ENCODE measurements at regions not wholly inside any gene's neighbourhood (a gene's known extent, or its start where the extent isn't known, plus 50 kb on each side); places are given as distances from the start of the nearest gene placed in this dataset.

GRCh38 chr10:81002382-81002781 lies 464.7 kb downstream of the SH2D4B start:
- TF ChIP-seq, protein P1, sequence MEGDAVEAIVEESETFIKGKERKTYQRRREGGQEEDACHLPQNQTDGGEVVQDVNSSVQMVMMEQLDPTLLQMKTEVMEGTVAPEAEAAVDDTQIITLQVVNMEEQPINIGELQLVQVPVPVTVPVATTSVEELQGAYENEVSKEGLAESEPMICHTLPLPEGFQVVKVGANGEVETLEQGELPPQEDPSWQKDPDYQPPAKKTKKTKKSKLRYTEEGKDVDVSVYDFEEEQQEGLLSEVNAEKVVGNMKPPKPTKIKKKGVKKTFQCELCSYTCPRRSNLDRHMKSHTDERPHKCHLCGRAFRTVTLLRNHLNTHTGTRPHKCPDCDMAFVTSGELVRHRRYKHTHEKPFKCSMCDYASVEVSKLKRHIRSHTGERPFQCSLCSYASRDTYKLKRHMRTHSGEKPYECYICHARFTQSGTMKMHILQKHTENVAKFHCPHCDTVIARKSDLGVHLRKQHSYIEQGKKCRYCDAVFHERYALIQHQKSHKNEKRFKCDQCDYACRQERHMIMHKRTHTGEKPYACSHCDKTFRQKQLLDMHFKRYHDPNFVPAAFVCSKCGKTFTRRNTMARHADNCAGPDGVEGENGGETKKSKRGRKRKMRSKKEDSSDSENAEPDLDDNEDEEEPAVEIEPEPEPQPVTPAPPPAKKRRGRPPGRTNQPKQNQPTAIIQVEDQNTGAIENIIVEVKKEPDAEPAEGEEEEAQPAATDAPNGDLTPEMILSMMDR (conservative IDR thresholded peaks at IDR 0.05; ENCODE audit: low read depth, low read length): no peak
- DNase-seq (ENCODE audit: low read depth): no peak
- H3K4me3 ChIP-seq (ENCODE audit: low read length): no peak overlapping the region

DNA sequence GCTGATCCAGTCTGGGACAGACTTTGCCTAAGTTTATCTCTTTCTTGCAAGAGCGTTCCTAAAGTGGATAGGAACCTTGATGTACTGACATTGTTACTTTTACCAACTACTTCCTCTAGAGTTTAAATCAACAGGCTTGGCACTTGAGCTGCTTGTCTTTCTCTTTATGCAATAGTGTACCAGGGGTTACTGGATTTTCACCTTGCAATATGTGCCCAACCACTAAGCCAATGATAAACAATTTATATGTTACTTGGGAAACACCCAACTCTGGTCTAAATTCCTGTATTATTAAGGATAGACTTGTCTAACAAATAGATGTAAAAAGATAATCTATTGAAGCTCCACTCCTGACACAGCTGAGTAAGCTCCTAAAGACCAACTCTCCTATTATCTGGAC lies 470.2 kb downstream of the SH2D4B start:
- H3K4me3 ChIP-seq (ENCODE audit: low read length): no peak overlapping the region
- TF ChIP-seq, protein P1 (conservative IDR thresholded peaks at IDR 0.05; ENCODE audit: low read depth, low read length): no peak
- no peak for DNase-seq (ENCODE audit: low read depth)

DNA sequence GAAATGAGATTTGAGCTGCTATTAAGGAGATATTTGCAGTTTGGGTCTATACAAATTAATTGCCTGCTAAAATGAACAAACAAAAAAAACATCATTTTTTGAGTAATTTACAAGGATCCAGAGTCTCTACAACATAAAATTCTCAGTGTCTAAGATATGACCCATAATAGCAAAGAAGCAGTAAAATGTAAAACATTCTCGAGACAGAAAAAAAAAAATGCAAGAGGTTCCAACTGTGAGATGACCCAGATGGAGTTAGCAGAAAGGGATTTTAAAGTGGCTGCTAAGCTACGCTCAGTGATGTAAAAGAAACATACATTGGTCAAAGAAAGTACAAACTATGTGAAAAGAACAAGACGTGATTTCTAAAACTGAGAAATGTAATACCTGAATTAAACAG lies 471.0 kb downstream of the SH2D4B start:
- H3K4me3 ChIP-seq (ENCODE audit: low read length): no peak overlapping the region
- TF ChIP-seq, protein P1 (conservative IDR thresholded peaks at IDR 0.05; ENCODE audit: low read depth, low read length): no peak
- DNase-seq (ENCODE audit: low read depth): no peak

GRCh38 chr10:81009296-81009695 lies 471.6 kb downstream of the SH2D4B start:
- TF ChIP-seq, protein P1 (conservative IDR thresholded peaks at IDR 0.05; ENCODE audit: low read depth, low read length): no peak
- H3K4me3 ChIP-seq (ENCODE audit: low read length): no peak overlapping the region
- DNase-seq (ENCODE audit: low read depth): no peak

DNA sequence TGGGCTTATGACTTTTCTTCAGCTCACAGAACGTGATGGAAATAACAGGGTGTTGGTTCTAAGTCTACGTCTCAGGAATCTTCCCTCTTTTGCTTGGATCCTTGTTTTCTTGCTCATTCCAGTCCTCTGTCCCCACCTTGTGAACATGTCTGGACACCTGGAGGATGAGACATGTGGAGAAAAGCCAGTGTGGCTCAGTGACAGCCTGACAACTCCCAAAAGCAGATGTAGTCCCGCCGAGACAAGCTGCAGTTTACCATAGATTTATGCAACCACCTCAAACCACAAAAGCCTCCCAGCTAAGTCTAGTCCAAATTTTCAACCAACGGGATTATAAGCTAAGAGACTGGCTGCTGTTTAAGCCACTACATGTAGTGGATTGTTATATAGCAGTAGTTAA lies 476.1 kb downstream of the SH2D4B start:
- DNase-seq (ENCODE audit: low read depth): no peak
- no peak overlapping the region for H3K4me3 ChIP-seq (ENCODE audit: low read length)
- TF ChIP-seq, protein P1 (conservative IDR thresholded peaks at IDR 0.05; ENCODE audit: low read depth, low read length): no peak

DNA sequence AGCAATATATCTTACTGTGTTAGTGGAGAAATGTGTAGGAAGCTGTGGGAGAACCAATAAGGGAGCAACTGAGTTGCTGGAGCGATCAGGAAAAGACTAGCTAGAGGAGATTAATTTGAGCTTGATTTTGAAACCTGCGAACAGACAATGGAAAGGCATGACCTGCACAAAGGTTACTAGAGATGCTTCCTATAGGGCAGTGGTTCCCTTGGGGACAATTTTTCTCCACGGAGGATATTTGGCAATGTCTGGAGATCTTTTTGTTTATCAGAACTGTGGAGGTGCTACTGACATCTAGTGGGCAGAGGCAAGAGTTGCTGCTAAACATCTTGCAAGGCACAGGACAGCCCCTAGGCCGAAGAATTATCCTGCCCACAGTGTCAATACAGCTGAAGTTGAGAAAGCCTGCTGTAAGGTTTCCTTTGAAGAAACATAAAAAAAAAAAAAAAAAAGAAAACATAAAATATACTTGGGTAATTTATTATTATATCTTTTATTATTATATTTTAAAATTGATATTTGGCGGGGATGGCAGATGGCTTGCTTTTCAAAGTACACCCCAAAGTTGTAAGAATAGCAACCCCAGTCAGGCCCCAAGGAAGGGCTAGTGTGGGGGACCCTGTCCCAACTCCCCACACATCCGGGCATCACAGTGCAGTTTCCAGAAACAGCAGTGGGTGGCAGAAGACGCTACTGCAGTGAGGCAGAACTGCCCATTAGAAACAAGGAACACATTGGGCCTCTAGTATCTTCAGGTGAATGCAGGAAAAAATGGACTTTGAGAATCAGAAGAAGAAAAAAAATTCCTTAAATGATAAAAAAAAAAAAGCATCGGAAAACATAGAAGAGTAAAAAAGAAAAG lies 481.6 kb downstream of the SH2D4B start:
- DNase-seq (ENCODE audit: low read depth): no peak
- TF ChIP-seq, protein P1 (conservative IDR thresholded peaks at IDR 0.05; ENCODE audit: low read depth, low read length): peak; percentile 90
- H3K4me3 ChIP-seq (ENCODE audit: low read length): no peak overlapping the region

Data from retinal pigment epithelial cell (primary cell).